Activated CD8-positive, alpha-beta T cell treated with anti-CD3 and anti-CD28 coated beads for 36 hours (primary cell): ENCODE measurements at regions not wholly inside any gene's neighbourhood (a gene's known extent, or its start where the extent isn't known, plus 50 kb on each side); places are given as distances from the start of the nearest gene placed in this dataset.

Source experiments
- ATAC-seq: fragments of 200-7000 bp; cut with Tn5 transposase; one replicate; pipeline ENCODE4 v1.10.0; 2021; ENCODE audit warnings: mild to moderate bottlenecking, moderate library complexity
- CTCF ChIA-PET: fragments of 350-600 bp; sonication (Branson Sonifier 250); formaldehyde crosslinking; loops from one replicate; lab custom pipeline; 2021; ENCODE audit warnings: antibody characterized with exemption; lab: Charles Lee
- POLR2A ChIA-PET: fragments of 350-600 bp; sonication (Branson Sonifier 250); formaldehyde crosslinking; loops from one replicate; lab custom pipeline; 2021; ENCODE audit warnings: antibody characterized with exemption; lab: Charles Lee
- DNase-seq: peaks from one replicate; pipeline ENCODE4 v3.0.0-alpha.2; 2020
- H3K27ac Mint-ChIP-seq: one replicate; pipeline ENCODE4 v1.8.0; 2021; ENCODE audit warnings: mild to moderate bottlenecking, mixed read lengths
- H3K27me3 Mint-ChIP-seq: one replicate; pipeline ENCODE4 v1.8.0; 2021; ENCODE audit warnings: mixed read lengths
- H3K36me3 Mint-ChIP-seq: one replicate; pipeline ENCODE4 v1.8.0; 2021; ENCODE audit warnings: low read depth, mixed read lengths
- H3K4me1 Mint-ChIP-seq: one replicate; pipeline ENCODE4 v1.8.0; 2021; ENCODE audit warnings: low read depth, mixed read lengths
- H3K4me3 Mint-ChIP-seq: one replicate; pipeline ENCODE4 v1.8.0; 2021; ENCODE audit warnings: mild to moderate bottlenecking, moderate library complexity, mixed read lengths
- H3K9me3 Mint-ChIP-seq: one replicate; pipeline ENCODE4 v1.8.0; 2021; ENCODE audit warnings: mixed read lengths
- CTCF ChIP-seq: fragments of 200-600 bp; IDR thresholded peaks from one replicate; pipeline ENCODE4 v1.8.0; 2022; ENCODE audit warnings: antibody characterized with exemption, mild to moderate bottlenecking
- intact Hi-C: fragments of 100-400 bp; cut with micrococcal nuclease; formaldehyde crosslinking; loops from one replicate; pipeline ENCODE4 v1.10.0; 2022

- DNase-seq, result no peak
- ChIA-PET POLR2A (no interaction called here), CTCF (no interaction called here)
- no peak for ATAC-seq
- Mint-ChIP-seq H3K9me3 (no peaks in the 10 kb centered on the region), H3K4me1 (no peaks in the 10 kb centered on the region), H3K27ac (no peak overlapping the region), H3K36me3 (no peaks in the 10 kb centered on the region), H3K27me3 (no peaks in the 10 kb centered on the region), H3K4me3 (no peak overlapping the region)
- intact Hi-C loops, result no loop called here
- TF ChIP-seq CTCF, result no peak
Observed at GRCh38 chr2:194455358-194455757, 1201.7 kb upstream of the SLC39A10 start.

GRCh38 chr2:194452504-194452903 is 1204.5 kb upstream of the SLC39A10 start:
- no peak overlapping the region for H3K4me3 Mint-ChIP-seq
- CTCF ChIA-PET, result no interaction called here
- intact Hi-C loops, result no loop called here

GRCh38 chr2:194445226-194445625 is 1211.8 kb upstream of the SLC39A10 start:
- TF ChIP-seq CTCF, result no peak
- ATAC-seq, result no peak
- H3K4me3 Mint-ChIP-seq, result no peak overlapping the region
- ChIA-PET POLR2A (no interaction called here), CTCF (no interaction called here)
- no peaks in the 10 kb centered on the region for H3K36me3 Mint-ChIP-seq
- H3K4me1 Mint-ChIP-seq, result no peaks in the 10 kb centered on the region
- no peak overlapping the region for H3K27ac Mint-ChIP-seq
- intact Hi-C loops, result no loop called here
- no peaks in the 10 kb centered on the region for H3K9me3 Mint-ChIP-seq
- DNase-seq, result no peak
- no peaks in the 10 kb centered on the region for H3K27me3 Mint-ChIP-seq

More at GRCh38 chr2:194452504-194452903, 1204.5 kb upstream of the SLC39A10 start:
- DNase-seq, result no peak
- Mint-ChIP-seq H3K27ac (no peak overlapping the region), H3K36me3 (no peaks in the 10 kb centered on the region), H3K4me1 (no peaks in the 10 kb centered on the region), H3K9me3 (no peaks in the 10 kb centered on the region), H3K27me3 (no peaks in the 10 kb centered on the region)
- POLR2A ChIA-PET, result no interaction called here
- no peak for TF ChIP-seq CTCF
- no peak for ATAC-seq

GRCh38 chr2:194443926-194444325 is 1213.1 kb upstream of the SLC39A10 start:
- DNase-seq (no peak), ATAC-seq (no peak)
- Mint-ChIP-seq H3K4me3 (no peak overlapping the region), H3K9me3 (peaks cover 2% of the 10 kb centered on the region), H3K4me1 (no peaks in the 10 kb centered on the region), H3K36me3 (no peaks in the 10 kb centered on the region), H3K27me3 (no peaks in the 10 kb centered on the region), H3K27ac (no peak overlapping the region)
- CTCF ChIA-PET, result no interaction called here
- intact Hi-C loops, result no loop called here
- no peak for TF ChIP-seq CTCF
- POLR2A ChIA-PET, result no interaction called here

- intact Hi-C loops, result no loop called here
- TF ChIP-seq CTCF, result no peak
- no peak overlapping the region for H3K27ac Mint-ChIP-seq
- H3K4me1 Mint-ChIP-seq, result no peaks in the 10 kb centered on the region
- ATAC-seq (no peak), DNase-seq (no peak)
- no peaks in the 10 kb centered on the region for H3K9me3 Mint-ChIP-seq
- H3K36me3 Mint-ChIP-seq, result no peaks in the 10 kb centered on the region
- POLR2A ChIA-PET, result no interaction called here
- CTCF ChIA-PET, result interaction anchor here (1.3 kb wide), 1 partner anchor 13 kb away, joined by 3 read pairs; no protein-coding TSS in a partner anchor
- H3K27me3 Mint-ChIP-seq, result no peaks in the 10 kb centered on the region
- H3K4me3 Mint-ChIP-seq, result no peak overlapping the region
Observed at GRCh38 chr2:194424683-194425209, 1232.3 kb upstream of the SLC39A10 start.
